ENCODE measurements at regions not wholly inside any gene's neighbourhood (a gene's known extent, or its start where the extent isn't known, plus 50 kb on each side); places are given as distances from the start of the nearest gene placed in this dataset.

GRCh38 chr3:3579658-3580057 is 219.6 kb upstream of the LRRN1 start:
- in situ Hi-C loops (cut with HindIII; ENCODE audit: low sequenced_read_pairs): no loop called here

- in situ Hi-C loops (cut with HindIII; ENCODE audit: low sequenced_read_pairs): no loop called here
Measured at GRCh38 chr3:3578718-3579117, 220.5 kb upstream of the LRRN1 start.

- in situ Hi-C loops (cut with HindIII; ENCODE audit: low sequenced_read_pairs): no loop called here
Measured at GRCh38 chr3:3577823-3578222, 221.4 kb upstream of the LRRN1 start.

GRCh38 chr3:3573341-3573740 is 225.9 kb upstream of the LRRN1 start:
- in situ Hi-C loops (cut with HindIII; ENCODE audit: low sequenced_read_pairs): no loop called here

- in situ Hi-C loops (cut with HindIII; ENCODE audit: low sequenced_read_pairs): no loop called here
Measured at GRCh38 chr3:3560591-3561311, 238.5 kb upstream of the LRRN1 start.

GRCh38 chr3:3559786-3560185 is 239.4 kb upstream of the LRRN1 start:
- in situ Hi-C loops (cut with HindIII; ENCODE audit: low sequenced_read_pairs): no loop called here

- in situ Hi-C loops (cut with HindIII; ENCODE audit: low sequenced_read_pairs): no loop called here
Measured at GRCh38 chr3:3556078-3556477, 243.2 kb upstream of the LRRN1 start.

GRCh38 chr3:3553236-3553635 is 246.0 kb upstream of the LRRN1 start:
- in situ Hi-C loops (cut with HindIII; ENCODE audit: low sequenced_read_pairs): no loop called here

- in situ Hi-C loops (cut with HindIII; ENCODE audit: low sequenced_read_pairs): no loop called here
Measured at GRCh38 chr3:3552761-3553160, 246.5 kb upstream of the LRRN1 start.

GRCh38 chr3:3551981-3552380 is 247.2 kb upstream of the LRRN1 start:
- in situ Hi-C loops (cut with HindIII; ENCODE audit: low sequenced_read_pairs): no loop called here

- in situ Hi-C loops (cut with HindIII; ENCODE audit: low sequenced_read_pairs): no loop called here
Measured at GRCh38 chr3:3545360-3545759, 253.9 kb upstream of the LRRN1 start.

GRCh38 chr3:3538451-3538850 is 260.8 kb upstream of the LRRN1 start:
- in situ Hi-C loops (cut with HindIII; ENCODE audit: low sequenced_read_pairs): no loop called here

GRCh38 chr3:3532508-3532907 is 266.7 kb upstream of the LRRN1 start:
- in situ Hi-C loops (cut with HindIII; ENCODE audit: low sequenced_read_pairs): no loop called here

- in situ Hi-C loops (cut with HindIII; ENCODE audit: low sequenced_read_pairs): no loop called here
Measured at GRCh38 chr3:3531476-3531875, 267.8 kb upstream of the LRRN1 start.

GRCh38 chr3:3519266-3519665 is 280.0 kb upstream of the LRRN1 start:
- in situ Hi-C loops (cut with HindIII; ENCODE audit: low sequenced_read_pairs): no loop called here

- in situ Hi-C loops (cut with HindIII; ENCODE audit: low sequenced_read_pairs): no loop called here
Measured at GRCh38 chr3:3516996-3517395, 282.2 kb upstream of the LRRN1 start.

- in situ Hi-C loops (cut with HindIII; ENCODE audit: low sequenced_read_pairs): no loop called here
Measured at GRCh38 chr3:3516384-3516783, 282.8 kb upstream of the LRRN1 start.

GRCh38 chr3:3509665-3510064 is 289.6 kb upstream of the LRRN1 start:
- in situ Hi-C loops (cut with HindIII; ENCODE audit: low sequenced_read_pairs): no loop called here

- in situ Hi-C loops (cut with HindIII; ENCODE audit: low sequenced_read_pairs): no loop called here
Measured at GRCh38 chr3:3504686-3505085, 294.5 kb upstream of the LRRN1 start.

GRCh38 chr3:3503411-3503810 is 295.8 kb upstream of the LRRN1 start:
- in situ Hi-C loops (cut with HindIII; ENCODE audit: low sequenced_read_pairs): no loop called here

- in situ Hi-C loops (cut with HindIII; ENCODE audit: low sequenced_read_pairs): no loop called here
Measured at GRCh38 chr3:3499987-3500386, 299.2 kb upstream of the LRRN1 start.

GRCh38 chr3:3499012-3499562 is 300.1 kb upstream of the LRRN1 start:
- in situ Hi-C loops (cut with HindIII; ENCODE audit: low sequenced_read_pairs): no loop called here

GRCh38 chr3:3495611-3496010 is 303.6 kb upstream of the LRRN1 start:
- in situ Hi-C loops (cut with HindIII; ENCODE audit: low sequenced_read_pairs): no loop called here

Data from DLD1 (cell line).